OCI-LY1 (cell line): ENCODE measurements at regions not wholly inside any gene's neighbourhood (a gene's known extent, or its start where the extent isn't known, plus 50 kb on each side); places are given as distances from the start of the nearest gene placed in this dataset.

Experiments
- H2AFZ ChIP-seq: fragments of 200-600 bp; sonication (generic), shearing (Covaris generic); 2 replicates; pipeline ENCODE4 v1.6.0; 2014; ENCODE audit warnings: antibody characterized with exemption, mild to moderate bottlenecking, low read length
- H3F3A ChIP-seq: fragments of 200-600 bp; sonication (generic), shearing (Covaris generic); 2 replicates; pipeline ENCODE4 v1.6.0; 2014; ENCODE audit warnings: mild to moderate bottlenecking, antibody characterized with exemption, low read length, moderate library complexity; ENCODE audit not compliant: insufficient read depth
- H3K27ac ChIP-seq: fragments of 200-600 bp; sonication (generic); 2 replicates; pipeline ENCODE4 v1.5.1; 2014; ENCODE audit warnings: low read length, mixed run types, mild to moderate bottlenecking, low read depth; ENCODE audit not compliant: poor library complexity, severe bottlenecking
- H3K27me3 ChIP-seq: fragments of 200-600 bp; sonication (generic); 2 replicates; pipeline ENCODE4 v1.6.0; 2014; ENCODE audit warnings: antibody characterized with exemption, mild to moderate bottlenecking, low read length, moderate library complexity; ENCODE audit not compliant: insufficient read depth
- H3K36me3 ChIP-seq: fragments of 200-600 bp; sonication (generic); 2 replicates; pipeline ENCODE4 v1.6.1; 2014; ENCODE audit warnings: mild to moderate bottlenecking, antibody characterized with exemption, low read length, moderate library complexity, mixed read lengths; ENCODE audit not compliant: insufficient read depth
- H3K4me1 ChIP-seq: fragments of 200-600 bp; sonication (generic); 2 replicates; pipeline ENCODE4 v1.5.1; 2014; ENCODE audit warnings: mild to moderate bottlenecking, low read length, moderate library complexity; ENCODE audit not compliant: insufficient read depth, severe bottlenecking
- H3K4me2 ChIP-seq: fragments of 200-600 bp; sonication (generic), shearing (Covaris generic); 2 replicates; pipeline ENCODE4 v1.6.1; 2014; ENCODE audit warnings: low read length
- H3K4me3 ChIP-seq: fragments of 200-600 bp; sonication (generic); 2 replicates; pipeline ENCODE4 v1.5.1; 2014; ENCODE audit warnings: low read length, low read depth, mild to moderate bottlenecking, mixed read lengths; ENCODE audit not compliant: poor library complexity, severe bottlenecking
- H3K79me2 ChIP-seq: fragments of 200-600 bp; shearing (Covaris generic); 2 replicates; pipeline ENCODE4 v1.6.1; 2016; ENCODE audit warnings: mixed run types, low read length, mixed read lengths; ENCODE audit not compliant: insufficient read depth
- H3K9ac ChIP-seq: fragments of 200-600 bp; sonication (generic), shearing (Covaris generic); 2 replicates; pipeline ENCODE4 v1.6.1; 2014; ENCODE audit warnings: mild to moderate bottlenecking, low read length, mixed read lengths
- H3K9me2 ChIP-seq: fragments of 200-600 bp; sonication (generic), shearing (Covaris generic); 2 replicates; pipeline ENCODE4 v1.6.1; 2014; ENCODE audit warnings: low read depth, mild to moderate bottlenecking, low read length, mixed read lengths
- H3K9me3 ChIP-seq: fragments of 200-600 bp; shearing (Covaris generic); 2 replicates; pipeline ENCODE4 v1.6.1; 2014; ENCODE audit warnings: low read length, mixed read lengths
- H4K20me1 ChIP-seq: fragments of 200-600 bp; sonication (generic), shearing (Covaris generic); 2 replicates; pipeline ENCODE4 v1.6.0; 2016; ENCODE audit warnings: mild to moderate bottlenecking, low read length; ENCODE audit not compliant: insufficient read depth
- EZH2 ChIP-seq: fragments of 200-600 bp; sonication (generic), shearing (Covaris generic); IDR thresholded peaks from 2 replicates; pipeline ENCODE4 v1.8.0; 2017; ENCODE audit warnings: borderline replicate concordance, mixed run types, mild to moderate bottlenecking, antibody characterized with exemption, low read length, moderate library complexity, mixed read lengths
- TF ChIP-seq, protein P1 (sequence below): fragments of 200-600 bp; sonication (generic), shearing (Covaris generic); IDR thresholded peaks from 2 replicates; pipeline ENCODE4 v1.5.1; 2017; ENCODE audit warnings: mild to moderate bottlenecking, antibody characterized with exemption, low read length, moderate library complexity, mixed read lengths

DNA sequence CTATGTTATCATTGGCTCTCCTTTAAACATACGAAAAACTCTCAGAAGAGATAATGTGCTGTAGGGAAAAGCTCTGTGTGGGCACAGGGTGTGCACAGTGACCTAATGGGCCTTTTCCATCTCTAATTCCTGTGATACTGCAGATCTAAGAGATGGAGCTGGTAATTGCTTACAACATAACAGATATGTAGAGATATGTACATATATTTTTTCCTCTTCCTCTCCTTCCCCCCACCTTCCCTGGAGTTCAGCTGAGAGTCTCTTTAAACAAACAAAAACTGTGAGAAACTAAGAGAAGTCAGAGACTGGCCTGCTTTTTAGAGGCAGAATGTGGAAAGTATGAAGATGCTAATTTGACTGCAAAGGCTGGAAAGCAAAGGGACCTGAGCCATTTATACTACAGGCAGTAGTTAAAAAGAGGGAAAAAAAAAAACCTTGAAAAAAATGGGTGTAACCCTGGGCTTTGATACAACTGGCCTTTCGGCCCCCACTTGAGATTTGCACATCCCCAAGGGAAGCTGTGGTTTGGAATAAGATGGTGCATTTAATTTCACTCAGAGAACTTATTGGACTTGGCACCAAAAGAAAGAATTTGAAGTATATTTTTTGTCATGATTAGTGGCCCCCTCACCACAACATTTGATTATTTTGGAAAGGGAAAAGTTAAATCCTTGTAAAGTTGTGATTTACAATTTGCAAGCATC, 502.2 kb upstream of the ZEB2 start:
- H3K4me2 ChIP-seq: peak overlapping the region; percentile 32; the same call in 1 of the 2 replicates
- no peaks in the 10 kb centered on the region for H3F3A ChIP-seq
- H3K9ac ChIP-seq: no peak overlapping the region
- H3K9me3 ChIP-seq: no peaks in the 10 kb centered on the region
- peak overlapping the region; percentile 20 for H3K27ac ChIP-seq
- no peaks in the 10 kb centered on the region for H4K20me1 ChIP-seq
- no peaks in the 10 kb centered on the region for H3K36me3 ChIP-seq
- peak overlapping the region; percentile 86; the same call in 1 of the 2 replicates for H2AFZ ChIP-seq
- no peak for TF ChIP-seq EZH2
- TF ChIP-seq, protein P1, sequence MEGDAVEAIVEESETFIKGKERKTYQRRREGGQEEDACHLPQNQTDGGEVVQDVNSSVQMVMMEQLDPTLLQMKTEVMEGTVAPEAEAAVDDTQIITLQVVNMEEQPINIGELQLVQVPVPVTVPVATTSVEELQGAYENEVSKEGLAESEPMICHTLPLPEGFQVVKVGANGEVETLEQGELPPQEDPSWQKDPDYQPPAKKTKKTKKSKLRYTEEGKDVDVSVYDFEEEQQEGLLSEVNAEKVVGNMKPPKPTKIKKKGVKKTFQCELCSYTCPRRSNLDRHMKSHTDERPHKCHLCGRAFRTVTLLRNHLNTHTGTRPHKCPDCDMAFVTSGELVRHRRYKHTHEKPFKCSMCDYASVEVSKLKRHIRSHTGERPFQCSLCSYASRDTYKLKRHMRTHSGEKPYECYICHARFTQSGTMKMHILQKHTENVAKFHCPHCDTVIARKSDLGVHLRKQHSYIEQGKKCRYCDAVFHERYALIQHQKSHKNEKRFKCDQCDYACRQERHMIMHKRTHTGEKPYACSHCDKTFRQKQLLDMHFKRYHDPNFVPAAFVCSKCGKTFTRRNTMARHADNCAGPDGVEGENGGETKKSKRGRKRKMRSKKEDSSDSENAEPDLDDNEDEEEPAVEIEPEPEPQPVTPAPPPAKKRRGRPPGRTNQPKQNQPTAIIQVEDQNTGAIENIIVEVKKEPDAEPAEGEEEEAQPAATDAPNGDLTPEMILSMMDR: no peak
- H3K9me2 ChIP-seq: no peaks in the 10 kb centered on the region
- no peak overlapping the region for H3K4me3 ChIP-seq
- no peaks in the 10 kb centered on the region for H3K27me3 ChIP-seq
- H3K4me1 ChIP-seq: peaks cover 18% of the 10 kb centered on the region
- H3K79me2 ChIP-seq: no peaks in the 10 kb centered on the region

- TF ChIP-seq EZH2: no peak
- TF ChIP-seq, protein P1: no peak
- no peaks in the 10 kb centered on the region for H4K20me1 ChIP-seq
- no peaks in the 10 kb centered on the region for H3F3A ChIP-seq
- H3K9ac ChIP-seq: no peak overlapping the region
- peaks cover 18% of the 10 kb centered on the region for H3K4me1 ChIP-seq
- no peak overlapping the region for H2AFZ ChIP-seq
- H3K79me2 ChIP-seq: no peaks in the 10 kb centered on the region
- no peaks in the 10 kb centered on the region for H3K36me3 ChIP-seq
- H3K9me2 ChIP-seq: no peaks in the 10 kb centered on the region
- H3K4me3 ChIP-seq: no peak overlapping the region
- H3K27ac ChIP-seq: no peak overlapping the region
- H3K4me2 ChIP-seq: no peak overlapping the region
- H3K9me3 ChIP-seq: no peaks in the 10 kb centered on the region
- H3K27me3 ChIP-seq: no peaks in the 10 kb centered on the region
These were observed 500.8 kb upstream of the ZEB2 start for GRCh38 chr2:145020694-145021093.

- H2AFZ ChIP-seq: no peak overlapping the region
- no peaks in the 10 kb centered on the region for H3K9me2 ChIP-seq
- no peak for TF ChIP-seq EZH2
These were observed 500.2 kb upstream of the ZEB2 start for GRCh38 chr2:145020139-145020538.

GRCh38 chr2:145018502-145018901, 498.6 kb upstream of the ZEB2 start:
- Histone ChIP-seq H3K4me2 (no peak overlapping the region), H3K4me1 (peaks cover 18% of the 10 kb centered on the region), H3K36me3 (no peaks in the 10 kb centered on the region), H3K27me3 (no peaks in the 10 kb centered on the region), H3K27ac (no peak overlapping the region), H2AFZ (no peak overlapping the region), H4K20me1 (no peaks in the 10 kb centered on the region), H3K9me3 (no peaks in the 10 kb centered on the region), H3F3A (no peaks in the 10 kb centered on the region), H3K79me2 (no peaks in the 10 kb centered on the region), H3K9ac (no peak overlapping the region), H3K9me2 (no peaks in the 10 kb centered on the region), H3K4me3 (no peak overlapping the region)
- no peak for TF ChIP-seq EZH2
- TF ChIP-seq, protein P1: no peak

More at GRCh38 chr2:145020139-145020538, 500.2 kb upstream of the ZEB2 start:
- Histone ChIP-seq H4K20me1 (no peaks in the 10 kb centered on the region), H3K27ac (no peak overlapping the region), H3K36me3 (no peaks in the 10 kb centered on the region), H3K4me1 (peaks cover 18% of the 10 kb centered on the region), H3K9me3 (no peaks in the 10 kb centered on the region), H3K27me3 (no peaks in the 10 kb centered on the region), H3K4me2 (no peak overlapping the region), H3F3A (no peaks in the 10 kb centered on the region), H3K9ac (no peak overlapping the region), H3K4me3 (no peak overlapping the region), H3K79me2 (no peaks in the 10 kb centered on the region)
